ENCODE measurements at regions not wholly inside any gene's neighbourhood (a gene's known extent, or its start where the extent isn't known, plus 50 kb on each side); places are given as distances from the start of the nearest gene placed in this dataset.

GRCh38 chr3:32621466-32621865 is 50.8 kb upstream of the DYNC1LI1 start:
- TF ChIP-seq CTCF (IDR thresholded peaks at IDR 0.05; ENCODE audit: borderline replicate concordance, extremely low read depth, low read length, poor library complexity, severe bottlenecking) (no peak), EZH2 (IDR thresholded peaks at IDR 0.05; ENCODE audit: borderline replicate concordance, low read depth, low read length, severe bottlenecking) (no peak)
